ENCODE measurements at regions not wholly inside any gene's neighbourhood (a gene's known extent, or its start where the extent isn't known, plus 50 kb on each side); places are given as distances from the start of the nearest gene placed in this dataset.

DNA sequence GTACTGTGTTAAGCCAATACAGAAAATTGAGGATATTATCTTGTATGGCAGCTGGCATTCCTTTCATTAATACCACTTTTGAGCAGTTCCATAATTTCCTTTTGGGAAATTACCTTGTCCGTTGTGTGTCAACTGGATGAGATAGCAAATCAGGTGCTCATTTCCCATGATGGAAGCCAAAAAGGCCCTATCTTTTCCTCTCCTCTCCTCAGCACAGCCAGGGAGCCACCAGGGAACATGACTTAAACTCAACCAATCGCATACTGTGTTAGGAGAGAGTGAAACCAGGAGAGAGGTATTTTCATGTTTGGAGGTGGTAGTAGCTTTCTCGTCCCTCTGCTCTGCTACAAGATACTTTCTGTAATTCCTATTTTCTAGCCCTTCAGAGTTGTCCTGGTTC is 96.1 kb upstream of the TOX3 start:
- no peaks in the 10 kb centered on the region for H3K27me3 ChIP-seq (ENCODE audit: insufficient read depth, low read length)
- no peak for FAIRE-seq
- no peaks in the 10 kb centered on the region for H3K36me3 ChIP-seq (ENCODE audit: insufficient read depth, low read length)
- no peak overlapping the region for H3K27ac ChIP-seq (ENCODE audit: low read depth, low read length)
- Mint-ChIP-seq H3K27me3 (ENCODE audit: low read depth, unreplicated experiment) (no peaks in the 10 kb centered on the region), H3K36me3 (ENCODE audit: low read depth, unreplicated experiment) (peaks cover 2% of the 10 kb centered on the region), H3K4me3 (ENCODE audit: unreplicated experiment) (no peak overlapping the region), H3K4me1 (ENCODE audit: low read depth, unreplicated experiment) (no peaks in the 10 kb centered on the region), H3K27ac (ENCODE audit: unreplicated experiment) (no peak overlapping the region), H3K9me3 (ENCODE audit: unreplicated experiment) (peaks cover 5% of the 10 kb centered on the region)
- no peak overlapping the region for H3K4me2 ChIP-seq (ENCODE audit: low read length)
- no peaks in the 10 kb centered on the region for H3K4me1 ChIP-seq (ENCODE audit: insufficient read depth, low read length)
- no peak for DNase-seq (ENCODE audit: low read depth)
- H3K9ac ChIP-seq (ENCODE audit: low read length) = no peak overlapping the region
- no peaks in the 10 kb centered on the region for H3K79me2 ChIP-seq (ENCODE audit: insufficient read depth, low read length)
- TF ChIP-seq EZH2 (IDR thresholded peaks at IDR 0.05; ENCODE audit: insufficient read depth, low read length) = no peak
- TF ChIP-seq, protein P1, sequence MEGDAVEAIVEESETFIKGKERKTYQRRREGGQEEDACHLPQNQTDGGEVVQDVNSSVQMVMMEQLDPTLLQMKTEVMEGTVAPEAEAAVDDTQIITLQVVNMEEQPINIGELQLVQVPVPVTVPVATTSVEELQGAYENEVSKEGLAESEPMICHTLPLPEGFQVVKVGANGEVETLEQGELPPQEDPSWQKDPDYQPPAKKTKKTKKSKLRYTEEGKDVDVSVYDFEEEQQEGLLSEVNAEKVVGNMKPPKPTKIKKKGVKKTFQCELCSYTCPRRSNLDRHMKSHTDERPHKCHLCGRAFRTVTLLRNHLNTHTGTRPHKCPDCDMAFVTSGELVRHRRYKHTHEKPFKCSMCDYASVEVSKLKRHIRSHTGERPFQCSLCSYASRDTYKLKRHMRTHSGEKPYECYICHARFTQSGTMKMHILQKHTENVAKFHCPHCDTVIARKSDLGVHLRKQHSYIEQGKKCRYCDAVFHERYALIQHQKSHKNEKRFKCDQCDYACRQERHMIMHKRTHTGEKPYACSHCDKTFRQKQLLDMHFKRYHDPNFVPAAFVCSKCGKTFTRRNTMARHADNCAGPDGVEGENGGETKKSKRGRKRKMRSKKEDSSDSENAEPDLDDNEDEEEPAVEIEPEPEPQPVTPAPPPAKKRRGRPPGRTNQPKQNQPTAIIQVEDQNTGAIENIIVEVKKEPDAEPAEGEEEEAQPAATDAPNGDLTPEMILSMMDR (IDR thresholded peaks at IDR 0.05; ENCODE audit: insufficient read depth, low read depth, low read length) = no peak
- H3K4me3 ChIP-seq (ENCODE audit: insufficient read depth, low read depth, low read length) = no peak overlapping the region
- no peak overlapping the region for H2AFZ ChIP-seq (ENCODE audit: low read depth, low read length)
- no peaks in the 10 kb centered on the region for H3K9me3 ChIP-seq (ENCODE audit: insufficient read depth, low read depth, low read length)
- no peaks in the 10 kb centered on the region for H4K20me1 ChIP-seq (ENCODE audit: insufficient read depth, low read length)

DNA sequence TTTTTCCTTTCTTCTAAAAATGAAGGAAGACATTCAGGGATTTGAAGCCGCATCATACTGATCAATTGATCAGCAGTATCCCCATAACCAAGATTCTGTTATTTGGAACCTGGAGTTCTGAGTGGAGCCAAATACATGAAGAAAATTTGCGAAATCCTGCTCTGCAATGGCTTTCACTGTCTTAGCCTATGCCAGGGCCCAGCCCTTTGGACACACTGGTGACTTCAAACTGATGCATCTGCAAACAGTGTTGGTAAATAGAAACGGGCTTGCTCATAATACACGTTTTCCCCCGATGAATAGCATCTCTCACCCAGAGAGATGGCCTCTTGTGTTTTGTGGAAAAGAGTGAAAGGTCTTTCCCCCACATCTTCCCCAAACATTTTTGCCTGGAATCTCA is 87.6 kb upstream of the TOX3 start:
- H3K4me1 ChIP-seq (ENCODE audit: insufficient read depth, low read length) = no peaks in the 10 kb centered on the region
- H3K79me2 ChIP-seq (ENCODE audit: insufficient read depth, low read length) = no peaks in the 10 kb centered on the region
- TF ChIP-seq EZH2 (IDR thresholded peaks at IDR 0.05; ENCODE audit: insufficient read depth, low read length) = no peak
- TF ChIP-seq, protein P1 (IDR thresholded peaks at IDR 0.05; ENCODE audit: insufficient read depth, low read depth, low read length) = no peak
- H4K20me1 ChIP-seq (ENCODE audit: insufficient read depth, low read length) = no peaks in the 10 kb centered on the region
- H3K4me3 Mint-ChIP-seq (ENCODE audit: unreplicated experiment) = no peak overlapping the region
- H3K36me3 ChIP-seq (ENCODE audit: insufficient read depth, low read length) = no peaks in the 10 kb centered on the region
- H3K4me2 ChIP-seq (ENCODE audit: low read length) = no peak overlapping the region
- DNase-seq (ENCODE audit: low read depth) = no peak
- H3K9ac ChIP-seq (ENCODE audit: low read length) = no peak overlapping the region
- no peak overlapping the region for H3K27ac ChIP-seq (ENCODE audit: low read depth, low read length)
- no peak overlapping the region for H3K4me3 ChIP-seq (ENCODE audit: insufficient read depth, low read depth, low read length)
- H3K9me3 Mint-ChIP-seq (ENCODE audit: unreplicated experiment) = peaks cover 9% of the 10 kb centered on the region
- H3K27ac Mint-ChIP-seq (ENCODE audit: unreplicated experiment) = no peak overlapping the region
- peaks cover 3% of the 10 kb centered on the region for H3K27me3 Mint-ChIP-seq (ENCODE audit: low read depth, unreplicated experiment)
- peaks cover under 1% of the 10 kb centered on the region for H3K4me1 Mint-ChIP-seq (ENCODE audit: low read depth, unreplicated experiment)
- H2AFZ ChIP-seq (ENCODE audit: low read depth, low read length) = no peak overlapping the region
- no peak for FAIRE-seq
- no peaks in the 10 kb centered on the region for H3K27me3 ChIP-seq (ENCODE audit: insufficient read depth, low read length)
- H3K36me3 Mint-ChIP-seq (ENCODE audit: low read depth, unreplicated experiment) = no peaks in the 10 kb centered on the region
- H3K9me3 ChIP-seq (ENCODE audit: insufficient read depth, low read depth, low read length) = peaks cover 3% of the 10 kb centered on the region

DNA sequence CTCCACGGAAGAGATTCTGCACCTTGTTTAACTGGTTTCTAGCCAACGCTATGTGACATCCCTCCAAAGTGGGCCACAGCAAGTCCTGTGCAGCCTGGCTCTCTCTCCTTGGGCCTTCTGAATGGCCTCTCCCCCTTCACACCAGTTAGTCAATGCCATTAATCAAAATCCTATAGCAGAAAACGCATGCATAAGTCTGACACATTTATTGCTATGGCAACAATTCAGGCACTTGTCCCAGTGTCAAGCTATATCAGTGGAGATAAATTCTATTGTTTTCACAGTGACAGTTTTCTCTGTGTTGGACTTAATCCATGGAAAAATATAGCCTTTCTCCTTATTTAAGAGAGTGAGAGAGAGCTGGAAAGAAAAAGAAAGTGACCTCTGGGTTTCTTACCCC is 87.2 kb upstream of the TOX3 start:
- no peak for TF ChIP-seq EZH2 (IDR thresholded peaks at IDR 0.05; ENCODE audit: insufficient read depth, low read length)
- TF ChIP-seq, protein P1 (IDR thresholded peaks at IDR 0.05; ENCODE audit: insufficient read depth, low read depth, low read length) = no peak
- DNase-seq (ENCODE audit: low read depth) = no peak
- peaks cover 3% of the 10 kb centered on the region for H3K27me3 Mint-ChIP-seq (ENCODE audit: low read depth, unreplicated experiment)
- no peak overlapping the region for H3K4me3 Mint-ChIP-seq (ENCODE audit: unreplicated experiment)
- H3K9ac ChIP-seq (ENCODE audit: low read length) = no peak overlapping the region
- H3K27ac Mint-ChIP-seq (ENCODE audit: unreplicated experiment) = no peak overlapping the region
- no peak for FAIRE-seq
- H3K79me2 ChIP-seq (ENCODE audit: insufficient read depth, low read length) = no peaks in the 10 kb centered on the region
- H3K9me3 ChIP-seq (ENCODE audit: insufficient read depth, low read depth, low read length) = peaks cover 3% of the 10 kb centered on the region
- no peak overlapping the region for H2AFZ ChIP-seq (ENCODE audit: low read depth, low read length)
- H3K4me1 Mint-ChIP-seq (ENCODE audit: low read depth, unreplicated experiment) = peaks cover 4% of the 10 kb centered on the region
- H3K36me3 ChIP-seq (ENCODE audit: insufficient read depth, low read length) = no peaks in the 10 kb centered on the region
- no peak overlapping the region for H3K4me3 ChIP-seq (ENCODE audit: insufficient read depth, low read depth, low read length)
- no peaks in the 10 kb centered on the region for H3K36me3 Mint-ChIP-seq (ENCODE audit: low read depth, unreplicated experiment)
- H3K4me1 ChIP-seq (ENCODE audit: insufficient read depth, low read length) = no peaks in the 10 kb centered on the region
- H3K27ac ChIP-seq (ENCODE audit: low read depth, low read length) = no peak overlapping the region
- no peaks in the 10 kb centered on the region for H3K27me3 ChIP-seq (ENCODE audit: insufficient read depth, low read length)
- H3K9me3 Mint-ChIP-seq (ENCODE audit: unreplicated experiment) = peaks cover 9% of the 10 kb centered on the region
- H3K4me2 ChIP-seq (ENCODE audit: low read length) = no peak overlapping the region
- H4K20me1 ChIP-seq (ENCODE audit: insufficient read depth, low read length) = no peaks in the 10 kb centered on the region

Data from astrocyte (in vitro differentiated cells and primary cell).